BE2C (cell line): ENCODE measurements at regions not wholly inside any gene's neighbourhood (a gene's known extent, or its start where the extent isn't known, plus 50 kb on each side); places are given as distances from the start of the nearest gene placed in this dataset.

Experiments used
- DNase-seq: peaks from one replicate; pipeline ENCODE4 v3.0.0-alpha.2; 2020
- H3K27me3 ChIP-seq: fragments of 250-450 bp; sonication (Bioruptor Pico); 2 replicates; pipeline ENCODE4 v1.5.1; 2020; ENCODE audit warnings: mild to moderate bottlenecking
- H3K36me3 ChIP-seq: fragments of 250-450 bp; sonication (Bioruptor Pico); 2 replicates; pipeline ENCODE4 v1.5.1; 2020; ENCODE audit warnings: mild to moderate bottlenecking
- H3K4me1 ChIP-seq: fragments of 250-450 bp; sonication (Bioruptor Pico); 2 replicates; pipeline ENCODE4 v1.5.1; 2020
- H3K4me3 ChIP-seq: 2 replicates; pipeline ENCODE4 v1.5.1; 2011; ENCODE audit warnings: low read depth, low read length
- H3K9me3 ChIP-seq: fragments of 250-450 bp; sonication (Bioruptor Pico); 2 replicates; pipeline ENCODE4 v1.5.1; 2020
- CTCF ChIP-seq: IDR thresholded peaks from 2 replicates; pipeline ENCODE4 v1.5.1; 2012; ENCODE audit warnings: mild to moderate bottlenecking, low read depth, low read length

GRCh38 chrX:42269186-42269585 lies 345.8 kb upstream of the CASK start:
- H3K36me3 ChIP-seq = no peaks in the 10 kb centered on the region
- no peak for DNase-seq
- no peak overlapping the region for H3K4me3 ChIP-seq
- H3K27me3 ChIP-seq = no peaks in the 10 kb centered on the region
- TF ChIP-seq CTCF = no peak
- no peaks in the 10 kb centered on the region for H3K4me1 ChIP-seq
- H3K9me3 ChIP-seq = no peaks in the 10 kb centered on the region

- no peak for DNase-seq
- Histone ChIP-seq H3K4me3 (no peak overlapping the region), H3K4me1 (no peaks in the 10 kb centered on the region), H3K9me3 (no peaks in the 10 kb centered on the region), H3K36me3 (no peaks in the 10 kb centered on the region), H3K27me3 (no peaks in the 10 kb centered on the region)
- no peak for TF ChIP-seq CTCF
Observed at GRCh38 chrX:42260854-42261253, 337.5 kb upstream of the CASK start.

GRCh38 chrX:42248226-42248625 lies 324.9 kb upstream of the CASK start:
- no peak for DNase-seq
- Histone ChIP-seq H3K4me1 (no peaks in the 10 kb centered on the region), H3K4me3 (no peak overlapping the region), H3K9me3 (no peaks in the 10 kb centered on the region), H3K36me3 (no peaks in the 10 kb centered on the region), H3K27me3 (no peaks in the 10 kb centered on the region)
- TF ChIP-seq CTCF = no peak

GRCh38 chrX:42247241-42247640 lies 323.9 kb upstream of the CASK start:
- DNase-seq = no peak
- Histone ChIP-seq H3K36me3 (no peaks in the 10 kb centered on the region), H3K4me1 (no peaks in the 10 kb centered on the region), H3K4me3 (no peak overlapping the region), H3K27me3 (no peaks in the 10 kb centered on the region), H3K9me3 (no peaks in the 10 kb centered on the region)
- TF ChIP-seq CTCF = no peak

- Histone ChIP-seq H3K27me3 (no peaks in the 10 kb centered on the region), H3K4me3 (no peak overlapping the region), H3K9me3 (no peaks in the 10 kb centered on the region), H3K36me3 (no peaks in the 10 kb centered on the region), H3K4me1 (no peaks in the 10 kb centered on the region)
- no peak for DNase-seq
- TF ChIP-seq CTCF = no peak
Observed at GRCh38 chrX:42246814-42247213, 323.5 kb upstream of the CASK start.

- no peaks in the 10 kb centered on the region for H3K36me3 ChIP-seq
- no peaks in the 10 kb centered on the region for H3K4me1 ChIP-seq
- no peaks in the 10 kb centered on the region for H3K27me3 ChIP-seq
- H3K9me3 ChIP-seq = no peaks in the 10 kb centered on the region
- no peak for DNase-seq
- no peak overlapping the region for H3K4me3 ChIP-seq
- no peak for TF ChIP-seq CTCF
Observed at GRCh38 chrX:42242004-42242403, 318.6 kb upstream of the CASK start.
